HG02970 (cell line): ENCODE measurements at regions not wholly inside any gene's neighbourhood (a gene's known extent, or its start where the extent isn't known, plus 50 kb on each side); places are given as distances from the start of the nearest gene placed in this dataset.
"Not testable (repeated sequence)": the region's sequence is repeated elsewhere in the genome, so short reads cannot be mapped to it uniquely, and the experiment has no call there.

Experiments
- ATAC-seq: cut with Tn5 transposase; IDR thresholded peaks from one replicate; pipeline ENCODE4 v1.9.1; 2021; ENCODE audit warnings: mild to moderate bottlenecking, moderate library complexity, moderate number of reproducible peaks; ENCODE audit not compliant: unreplicated experiment, low FRiP score

GRCh38 chr4:58111818-58112217, 1001.6 kb upstream of the IGFBP7 start:
- no peak for ATAC-seq

DNA sequence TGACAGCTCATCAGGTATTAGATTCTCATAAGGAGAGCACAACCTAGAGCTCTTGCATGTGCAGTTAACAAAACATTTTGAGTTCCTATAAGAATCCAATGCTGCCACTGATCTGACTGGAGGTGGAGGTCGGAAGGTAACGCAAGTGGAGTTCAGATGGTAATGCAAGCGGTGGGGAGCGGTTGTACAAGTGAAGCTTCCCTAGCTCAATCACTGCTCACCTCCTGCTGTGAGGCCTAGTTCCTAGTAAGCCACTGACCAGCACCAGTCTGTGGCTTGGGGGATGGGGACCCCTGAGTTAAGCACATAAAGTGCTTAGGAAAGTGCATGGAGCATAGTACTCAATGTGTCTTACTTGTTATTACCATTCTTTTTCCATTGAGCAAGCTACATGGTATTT, 983.2 kb upstream of the IGFBP7 start:
- ATAC-seq = no peak

DNA sequence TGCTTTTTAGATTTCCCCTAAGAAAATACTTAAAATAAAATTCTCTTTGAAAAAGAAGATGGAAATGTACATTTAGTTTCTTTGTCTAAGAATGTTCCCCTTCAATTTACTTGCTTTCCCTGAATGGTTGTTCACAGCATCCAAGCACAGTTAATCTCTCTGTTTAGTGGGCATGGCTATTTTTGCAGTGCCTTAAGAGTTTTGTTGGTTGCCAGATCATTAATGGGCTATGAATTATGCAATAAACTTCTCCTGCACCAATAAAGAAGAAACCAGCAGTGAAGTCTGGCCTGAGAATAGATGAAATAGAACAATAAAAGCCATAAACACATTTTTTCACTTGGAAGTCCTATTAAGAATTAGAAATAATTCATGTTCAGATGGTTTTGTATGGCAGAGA, 980.4 kb upstream of the IGFBP7 start:
- no peak for ATAC-seq

DNA sequence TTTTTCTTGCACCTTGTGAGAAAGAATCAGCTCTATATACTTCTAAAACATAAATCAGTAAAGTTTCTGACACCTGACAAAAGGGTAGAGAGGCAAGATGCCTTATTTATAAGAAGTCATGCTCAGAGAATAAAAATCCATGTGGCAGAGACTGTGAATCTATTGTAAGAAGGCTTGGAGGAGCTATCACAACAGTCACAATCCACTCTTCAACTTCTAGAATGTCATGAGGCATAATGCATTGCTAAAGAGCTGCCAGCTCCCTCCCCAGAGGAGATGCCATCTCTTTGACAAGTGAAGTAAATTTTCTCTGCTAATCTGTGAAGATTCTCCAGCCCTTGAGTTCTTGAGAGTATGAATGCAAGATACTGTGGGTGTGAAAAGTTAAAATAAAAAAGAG, 971.2 kb upstream of the IGFBP7 start:
- no peak for ATAC-seq

GRCh38 chr4:58075724-58076123, 965.5 kb upstream of the IGFBP7 start:
- ATAC-seq = no peak

DNA sequence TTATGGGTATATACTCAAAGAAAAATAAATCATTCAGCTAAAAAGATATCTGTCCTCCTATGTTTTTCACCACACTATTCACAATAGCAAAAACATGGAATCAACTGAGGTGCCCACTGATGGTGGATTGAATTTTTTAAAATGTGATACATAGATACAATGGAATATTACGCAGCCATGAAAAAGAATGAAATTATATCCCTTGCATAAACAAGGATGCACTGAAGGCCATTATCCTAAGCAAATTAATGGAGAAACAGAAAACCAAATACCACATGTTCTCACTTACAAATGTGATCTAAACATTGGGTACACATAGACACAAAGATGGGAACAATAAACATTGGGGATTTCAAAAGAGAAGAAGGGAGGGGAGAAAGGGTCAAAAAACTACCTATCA, 964.2 kb upstream of the IGFBP7 start:
- no peak for ATAC-seq

DNA sequence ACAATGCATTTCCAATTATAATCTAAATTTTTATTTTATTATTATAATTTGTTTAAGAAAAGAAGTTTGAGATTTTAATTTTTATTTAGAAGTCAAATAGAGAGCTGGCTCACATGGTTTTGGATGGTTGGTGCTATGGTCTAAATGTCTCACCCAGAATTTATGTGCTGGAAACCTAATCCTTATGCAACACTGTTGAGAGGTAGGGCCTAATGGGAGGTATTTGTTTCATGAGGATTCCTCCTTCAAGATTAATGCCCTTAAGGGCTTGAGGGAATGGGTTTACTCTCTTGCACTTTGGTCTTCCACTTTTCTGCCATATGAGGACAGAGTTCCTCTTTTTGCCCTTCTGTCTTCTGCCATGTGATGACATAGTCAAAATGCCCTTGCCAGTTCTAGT, 960.5 kb upstream of the IGFBP7 start:
- no peak for ATAC-seq

- no peak for ATAC-seq
These were observed 954.5 kb upstream of the IGFBP7 start for GRCh38 chr4:58064653-58065052.

DNA sequence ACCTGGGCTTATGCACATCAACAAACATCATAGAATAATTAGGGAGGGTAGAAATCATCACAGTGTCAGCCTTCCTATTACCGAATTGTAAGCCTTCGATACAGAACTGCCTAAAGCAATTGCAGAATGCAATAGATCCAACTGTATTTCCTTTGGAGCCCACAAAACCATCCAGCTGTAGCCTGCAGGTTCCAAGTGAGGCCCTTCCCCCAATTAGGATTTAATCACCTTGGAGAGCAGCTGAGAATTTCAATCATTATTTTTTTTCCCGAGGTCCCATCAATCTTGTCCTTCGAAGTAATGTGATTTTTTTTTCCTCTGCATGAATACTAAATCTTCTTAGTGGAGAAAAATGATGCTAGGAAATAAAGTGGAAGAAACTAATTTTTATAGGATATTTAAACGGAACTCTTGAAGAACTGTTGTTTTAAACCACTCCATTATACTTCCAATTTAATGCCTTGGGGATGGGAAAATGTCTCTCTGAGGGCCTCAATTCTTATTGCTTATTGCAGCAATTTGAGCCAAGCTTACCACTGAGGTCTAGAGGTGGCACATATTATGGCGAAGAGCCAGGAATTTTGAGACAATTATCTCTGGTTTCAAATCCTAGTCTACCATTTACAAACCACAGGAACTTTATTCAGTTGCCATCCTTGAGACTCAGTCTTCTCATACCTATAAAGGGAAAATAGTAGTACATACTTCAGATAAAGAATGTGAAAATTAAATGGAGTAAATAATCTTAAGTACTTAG, 953.4 kb upstream of the IGFBP7 start:
- no peak for ATAC-seq

DNA sequence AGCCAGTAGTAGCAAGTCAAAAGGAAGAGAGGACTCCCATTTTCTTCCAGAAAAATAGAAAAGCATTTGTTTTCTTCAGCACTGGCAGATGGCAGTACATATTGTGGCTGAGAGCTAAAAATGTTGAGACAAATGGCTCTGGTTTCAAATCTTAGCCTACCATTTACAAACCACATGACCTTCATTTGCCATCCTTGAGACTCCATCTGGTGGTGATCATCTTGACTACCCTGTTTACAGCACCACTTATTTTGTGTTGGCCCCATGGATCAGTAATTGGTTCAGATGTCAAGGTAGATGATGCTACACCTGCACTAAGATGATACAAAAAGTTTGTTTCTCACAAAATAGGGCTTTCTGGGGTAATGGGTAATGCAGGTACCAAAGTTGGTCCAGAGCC, 951.8 kb upstream of the IGFBP7 start:
- ATAC-seq = no peak

- no peak for ATAC-seq
These were observed 940.3 kb upstream of the IGFBP7 start for GRCh38 chr4:58050439-58050838.

DNA sequence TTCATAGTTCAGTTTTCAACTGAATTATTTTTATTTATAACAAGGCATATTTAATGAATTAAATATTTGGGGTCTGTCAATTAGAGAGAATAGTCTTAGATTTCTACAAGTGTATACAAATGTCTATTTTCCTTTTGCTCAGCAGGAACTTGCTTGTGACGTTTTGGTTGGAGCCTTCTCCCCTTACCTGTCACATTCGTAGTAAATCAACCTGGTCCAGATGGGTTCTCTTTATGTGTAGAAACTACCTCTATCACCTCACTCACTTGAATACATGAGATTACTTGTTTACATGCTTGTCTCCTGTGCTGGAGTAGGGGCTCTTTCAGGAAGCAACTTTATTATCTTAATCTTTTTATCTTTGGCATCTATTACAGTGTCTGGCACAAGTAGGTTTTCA, 938.3 kb upstream of the IGFBP7 start:
- ATAC-seq = no peak

DNA sequence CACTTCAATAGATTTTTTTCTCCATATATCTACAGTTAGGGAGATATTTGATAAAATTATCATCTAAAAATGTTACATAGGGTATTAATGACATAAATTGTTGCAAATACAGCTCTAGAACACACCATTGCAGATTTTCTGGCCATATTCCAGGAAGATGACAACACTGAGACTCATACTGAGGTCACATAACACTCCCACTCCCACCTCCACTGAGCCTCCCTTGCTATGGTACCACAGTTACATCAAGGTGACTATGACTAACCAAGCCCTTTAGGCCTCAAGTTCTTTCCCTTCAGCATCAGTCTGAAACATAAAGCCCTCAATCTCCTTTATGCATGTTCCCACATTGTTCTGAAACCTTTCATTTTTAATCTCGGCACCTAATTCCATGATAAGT, 932.0 kb upstream of the IGFBP7 start:
- ATAC-seq = no peak

GRCh38 chr4:57993944-57994343, 883.8 kb upstream of the IGFBP7 start:
- no peak for ATAC-seq

- no peak for ATAC-seq
These were observed 879.2 kb upstream of the IGFBP7 start for GRCh38 chr4:57989430-57989829.

DNA sequence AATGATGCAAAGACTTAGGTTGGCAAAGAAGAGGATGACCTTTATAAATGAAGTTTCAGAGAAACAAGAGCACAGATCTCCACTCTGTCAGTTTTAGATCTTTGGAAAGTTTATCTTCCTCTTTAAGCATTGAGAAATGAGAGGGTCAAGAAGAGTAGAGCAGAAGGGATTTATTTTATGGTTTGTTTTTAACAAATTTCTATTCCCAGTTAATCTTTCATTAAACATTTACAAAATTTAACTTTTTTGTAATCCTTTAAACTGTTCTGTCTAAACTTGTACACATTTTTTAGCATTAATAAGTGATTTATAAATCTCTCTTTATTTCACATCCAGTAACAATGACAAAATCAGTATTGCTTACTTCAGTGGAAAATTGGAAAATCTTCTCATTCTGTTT, 875.0 kb upstream of the IGFBP7 start:
- no peak for ATAC-seq

DNA sequence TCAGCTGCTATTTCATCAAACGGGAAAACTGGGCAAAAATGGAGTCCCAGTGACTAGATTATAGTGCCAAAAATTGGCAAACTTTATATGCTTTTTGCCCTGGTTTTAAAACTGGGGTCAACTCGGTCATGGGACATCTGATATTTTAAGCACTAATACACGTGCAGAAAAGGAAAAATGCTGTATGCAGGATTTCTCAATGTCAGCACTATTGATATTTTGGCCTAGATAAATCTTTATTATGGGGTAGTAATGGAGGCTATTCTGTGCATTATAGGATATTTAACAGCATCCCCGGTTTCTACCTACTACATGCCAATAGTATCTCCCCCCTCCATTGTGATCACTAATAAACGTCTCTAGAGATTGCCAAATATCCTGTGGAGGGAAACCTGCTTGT, 870.9 kb upstream of the IGFBP7 start:
- no peak for ATAC-seq

DNA sequence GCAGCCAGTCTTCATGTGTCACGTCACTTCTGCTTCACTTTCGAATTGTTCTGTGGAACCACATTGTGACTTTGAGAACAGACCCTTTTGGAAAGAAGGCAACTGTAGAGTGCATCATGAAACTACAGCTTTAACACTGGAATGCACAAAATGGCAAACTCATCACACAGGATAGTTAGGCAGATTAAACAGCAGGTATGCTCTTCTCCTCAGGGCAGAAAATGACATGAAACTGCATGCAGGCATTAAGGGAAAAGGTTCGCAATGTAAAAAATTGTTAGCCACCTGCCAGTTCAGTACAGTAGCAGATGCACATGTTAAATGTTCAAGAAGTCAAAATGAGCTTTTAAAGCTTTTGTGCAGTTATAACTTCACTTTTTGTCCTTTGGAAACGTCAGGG, 864.6 kb upstream of the IGFBP7 start:
- no peak for ATAC-seq

- ATAC-seq = no peak
These were observed 863.6 kb upstream of the IGFBP7 start for GRCh38 chr4:57973819-57974218.

DNA sequence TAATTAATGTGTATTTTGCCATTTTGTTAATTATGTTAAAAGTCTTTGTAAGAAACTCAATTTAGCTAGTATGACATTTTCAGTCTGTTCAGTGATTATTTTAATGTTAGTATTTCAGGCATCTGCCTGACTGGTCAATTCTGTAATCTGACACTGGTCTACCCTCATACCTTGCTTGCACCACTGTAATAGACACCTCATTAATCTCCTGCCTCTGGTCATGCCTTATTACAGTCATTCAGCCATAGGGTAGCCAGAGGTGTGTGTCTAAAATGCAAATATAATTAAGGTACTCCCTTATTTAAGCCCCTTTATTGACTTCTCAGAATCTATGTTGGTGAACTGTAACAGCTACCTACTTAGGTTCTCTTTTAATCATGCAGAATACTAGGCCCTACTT, 861.1 kb upstream of the IGFBP7 start:
- no peak for ATAC-seq

GRCh38 chr4:57966987-57967760, 857.0 kb upstream of the IGFBP7 start:
- ATAC-seq = no peak

GRCh38 chr4:57965431-57965830, 855.2 kb upstream of the IGFBP7 start:
- ATAC-seq = not testable (repeated sequence)
